ENCODE measurements at regions not wholly inside any gene's neighbourhood (a gene's known extent, or its start where the extent isn't known, plus 50 kb on each side); places are given as distances from the start of the nearest gene placed in this dataset.
"Not testable (repeated sequence)": the region's sequence is repeated elsewhere in the genome, so short reads cannot be mapped to it uniquely, and the experiment has no call there.

DNA sequence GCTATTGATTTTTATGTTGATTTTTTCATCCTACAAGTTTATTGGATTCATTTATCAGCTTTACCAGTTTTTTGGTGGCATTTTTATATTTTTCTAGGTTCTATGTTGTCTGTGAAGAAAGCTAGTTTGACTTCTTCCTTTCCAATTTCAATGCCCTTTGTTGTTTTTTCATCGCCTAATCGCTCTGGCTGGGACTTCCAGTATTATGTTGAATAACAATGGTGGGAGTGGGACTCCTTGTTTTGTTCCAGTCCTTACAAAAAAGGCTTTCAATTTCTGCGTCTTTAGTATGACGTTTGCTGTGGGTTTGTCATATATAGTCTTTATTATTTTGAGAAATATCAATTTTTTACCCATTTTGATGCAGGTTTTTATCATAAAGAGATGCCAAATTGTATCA is 175.6 kb upstream of the CCNH start:
- DNase-seq = no peak

DNA sequence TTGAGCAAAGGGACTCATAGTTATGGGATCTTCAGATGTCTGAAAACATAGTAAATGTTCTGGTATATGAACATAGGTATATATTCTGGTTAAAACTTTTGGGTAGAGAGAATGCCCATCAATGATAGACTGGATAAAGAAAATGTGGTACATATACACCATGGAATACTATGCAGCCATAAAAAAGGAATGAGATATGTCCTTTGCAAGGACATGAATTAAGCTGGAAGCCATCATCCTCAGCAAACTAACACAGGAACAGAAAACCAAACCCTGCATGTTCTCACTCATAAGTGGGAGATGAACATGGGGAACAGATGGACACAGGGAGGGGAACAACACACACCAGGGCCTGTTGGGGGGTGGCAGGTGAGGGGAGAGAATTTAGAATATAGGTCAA is 171.0 kb upstream of the CCNH start:
- not testable (repeated sequence) for DNase-seq

DNA sequence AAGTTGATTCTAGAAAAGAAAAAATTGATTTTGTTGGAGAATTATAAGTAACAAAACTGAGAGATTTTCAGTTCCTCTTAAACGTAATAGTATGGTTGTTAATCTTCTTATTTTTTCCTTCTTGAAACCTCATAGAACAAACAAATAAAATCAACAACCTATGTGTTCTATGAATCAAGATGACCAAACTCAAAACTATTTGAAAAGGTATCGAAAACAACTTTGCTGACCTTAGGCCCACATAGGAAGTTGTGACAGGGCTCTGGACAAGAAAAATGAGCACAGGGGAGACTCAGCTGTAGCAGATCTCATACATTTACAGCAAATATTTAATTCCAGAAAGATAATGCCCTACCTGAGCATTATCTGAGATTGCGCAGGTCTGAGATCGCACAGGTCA is 169.4 kb upstream of the CCNH start:
- DNase-seq = no peak

DNA sequence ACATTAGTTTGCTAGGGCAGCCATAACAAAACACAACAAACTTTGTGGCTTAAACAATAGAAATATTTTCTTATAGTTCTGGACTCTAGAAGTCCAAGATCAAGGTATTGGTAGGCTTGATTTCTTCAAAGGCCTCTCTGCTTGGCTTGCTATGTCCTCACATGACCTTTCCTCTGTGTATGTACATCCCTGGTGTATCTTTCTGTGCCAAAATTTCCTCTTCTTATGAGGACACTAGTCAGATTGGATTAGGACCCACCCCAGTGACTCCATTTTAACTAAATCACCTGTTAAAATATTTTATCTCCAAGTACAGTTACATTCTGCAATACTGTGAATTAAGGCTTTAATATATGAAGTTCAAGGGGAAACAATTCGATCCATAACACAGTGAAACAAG is 168.9 kb upstream of the CCNH start:
- no peak for DNase-seq

DNA sequence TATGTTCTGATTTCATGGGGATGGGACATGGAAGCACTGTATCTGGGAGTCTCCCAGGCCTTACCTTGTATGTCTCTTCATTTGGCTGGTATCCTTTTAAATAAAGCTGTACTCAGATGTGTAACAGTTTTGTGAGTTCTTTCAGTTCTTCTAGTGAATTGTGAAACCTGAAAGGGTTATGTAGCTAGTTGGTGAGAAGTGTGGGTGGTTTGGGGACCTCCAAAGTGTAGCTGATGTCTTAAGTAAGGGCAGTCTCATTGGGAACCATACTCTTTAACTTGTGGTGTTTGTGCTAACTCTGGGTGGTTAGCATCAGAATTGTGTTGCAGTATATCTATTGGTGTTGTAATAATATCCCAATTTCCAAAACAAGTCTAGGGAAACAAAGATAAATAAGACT is 166.9 kb upstream of the CCNH start:
- no peak for DNase-seq

DNA sequence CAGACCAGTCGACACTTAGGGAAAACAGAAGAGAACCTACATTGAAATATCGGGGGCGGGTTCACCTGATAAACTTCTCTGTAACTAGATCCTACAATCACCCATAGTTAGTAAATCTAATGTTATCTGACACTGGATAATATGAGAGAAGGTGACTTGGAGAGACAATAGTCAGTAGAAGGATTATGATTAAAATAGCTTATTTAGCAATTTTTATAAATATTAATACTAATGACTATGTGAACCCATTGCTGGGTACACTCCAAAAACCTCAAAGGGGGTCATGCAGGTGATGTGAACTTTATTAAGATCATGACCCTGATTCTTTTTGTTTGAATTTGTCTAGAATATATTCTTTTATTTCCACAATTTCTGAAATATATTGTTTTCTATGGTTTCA is 164.1 kb upstream of the CCNH start:
- DNase-seq = no peak

DNA sequence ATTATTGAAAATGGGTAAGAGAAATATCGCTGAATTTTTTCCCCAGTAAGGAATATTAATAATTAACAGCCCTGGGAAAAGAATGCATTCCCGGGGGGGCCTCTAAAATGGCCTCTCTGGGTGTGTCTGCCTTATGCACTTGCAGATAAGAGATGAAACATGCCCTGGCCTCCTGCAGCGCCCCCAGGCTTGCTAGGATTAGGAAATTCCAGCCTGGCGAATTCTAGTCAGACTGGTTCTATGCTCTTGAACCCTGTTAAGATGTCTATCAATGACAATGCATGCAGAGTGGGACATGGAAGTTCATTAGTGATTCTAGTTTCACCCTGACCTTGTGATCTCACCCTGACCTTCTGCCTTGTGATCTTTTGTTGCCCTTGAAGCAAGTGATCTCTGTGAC is 163.6 kb upstream of the CCNH start:
- DNase-seq = not testable (repeated sequence)

DNA sequence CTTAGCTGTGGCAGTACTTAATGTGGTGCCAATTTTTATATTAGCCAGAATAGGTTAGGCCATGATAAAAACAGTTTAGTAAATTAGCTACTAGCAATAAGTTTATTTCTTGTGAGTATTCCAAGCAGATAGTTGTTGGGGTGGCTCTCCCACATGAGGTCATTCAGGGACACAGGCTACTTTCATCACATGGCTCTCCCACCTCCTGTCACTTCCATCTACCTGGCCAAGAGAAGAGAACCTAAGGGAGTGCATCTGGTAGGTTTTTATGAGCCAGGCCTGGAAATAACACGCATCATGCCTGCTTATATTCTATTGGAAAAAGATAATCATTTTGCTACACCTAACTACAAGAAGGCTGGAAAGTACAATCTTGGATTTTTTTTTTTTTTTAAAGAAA is 161.4 kb upstream of the CCNH start:
- DNase-seq = no peak

DNA sequence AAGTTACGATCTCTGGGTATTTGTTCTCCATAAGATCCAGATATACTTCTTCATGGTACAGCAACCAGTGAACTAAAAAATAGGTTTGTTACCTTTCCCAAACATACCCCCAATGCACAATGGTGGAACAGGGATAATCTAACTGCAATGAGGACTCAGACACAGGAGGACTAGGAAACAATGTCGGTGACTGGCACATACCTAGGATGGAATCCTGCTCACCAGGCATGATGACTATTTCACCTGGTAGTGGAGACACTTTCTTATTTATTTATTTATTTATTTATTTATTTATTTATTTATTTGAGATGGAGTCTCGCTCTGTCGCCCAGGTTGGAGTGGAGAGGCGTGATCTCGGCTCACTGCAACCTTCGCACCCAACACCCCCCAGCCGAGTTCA is 159.9 kb upstream of the CCNH start:
- no peak for DNase-seq

DNA sequence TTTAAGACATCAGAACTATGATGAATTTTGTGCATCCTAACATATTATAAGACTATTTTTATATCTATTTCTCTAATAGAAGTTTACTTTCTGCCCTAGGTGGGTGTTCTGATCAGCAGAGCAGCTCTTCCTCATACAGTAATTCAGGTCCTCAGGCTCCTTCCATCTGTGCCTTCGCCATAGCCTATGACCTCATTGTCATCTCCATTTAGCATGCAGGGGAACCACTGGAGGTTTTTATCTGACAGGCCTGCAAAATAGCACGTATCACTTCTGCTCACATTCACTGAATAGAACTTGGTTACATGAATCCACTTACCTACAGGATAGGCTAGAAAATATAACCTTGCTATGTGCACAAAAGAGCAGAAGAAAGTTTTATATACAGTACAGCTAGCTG is 159.4 kb upstream of the CCNH start:
- DNase-seq = no peak

DNA sequence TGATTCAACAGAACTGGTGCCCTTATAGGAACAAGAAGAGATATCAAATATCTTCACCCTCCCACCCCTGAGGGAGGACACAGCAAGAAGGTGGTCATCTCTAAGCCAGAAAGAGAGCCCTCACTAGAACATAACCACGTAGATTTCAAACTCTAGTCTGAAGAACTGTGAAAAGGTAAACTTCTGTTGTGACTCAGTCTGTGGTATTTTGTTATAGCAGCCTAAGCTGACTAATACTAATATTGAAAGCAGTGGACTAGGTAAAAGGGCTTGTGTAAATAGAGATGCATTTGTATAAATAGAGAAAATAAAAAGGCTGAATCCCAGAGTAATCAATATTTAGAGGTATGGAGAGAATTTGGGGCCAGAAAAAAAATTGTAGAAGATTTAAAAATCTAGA is 157.6 kb upstream of the CCNH start:
- no peak for DNase-seq

DNA sequence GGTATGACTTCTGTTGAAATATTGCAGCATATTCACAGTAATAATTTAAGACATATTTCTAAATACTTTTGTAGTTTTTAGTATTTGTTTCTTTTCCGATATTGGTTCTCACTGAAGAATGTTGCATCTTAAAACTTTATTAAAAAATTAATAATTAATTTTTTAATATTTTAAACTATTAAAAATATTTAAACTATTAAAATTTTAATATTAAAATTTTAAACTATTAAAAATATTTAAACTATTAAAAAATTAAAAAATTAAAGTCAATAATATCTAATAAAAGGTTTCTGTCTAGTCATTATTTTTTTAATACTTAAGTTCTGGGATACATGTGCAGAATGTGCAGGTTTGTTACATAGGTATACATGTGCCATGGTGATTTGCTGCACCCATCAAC is 149.3 kb upstream of the CCNH start:
- no peak for DNase-seq

DNA sequence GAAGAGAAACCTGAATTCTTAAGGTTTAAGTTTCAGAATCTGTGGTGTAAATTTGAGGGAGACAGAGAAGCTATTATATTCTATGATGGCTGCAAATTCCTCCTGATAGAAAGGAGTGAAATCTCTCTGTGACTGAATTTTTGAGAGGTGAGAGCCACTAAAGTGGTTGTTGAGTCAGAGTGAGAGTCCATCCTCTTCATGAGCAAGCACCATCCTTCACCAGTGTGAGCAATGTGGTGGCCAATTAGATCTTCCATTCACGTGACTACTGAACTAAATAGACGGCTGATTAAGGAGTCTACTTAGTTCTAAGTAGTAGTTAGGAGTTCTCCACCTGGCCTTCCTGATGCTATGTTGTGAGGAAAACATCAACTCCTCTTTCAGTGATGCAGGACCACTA is 147.8 kb upstream of the CCNH start:
- no peak for DNase-seq

DNA sequence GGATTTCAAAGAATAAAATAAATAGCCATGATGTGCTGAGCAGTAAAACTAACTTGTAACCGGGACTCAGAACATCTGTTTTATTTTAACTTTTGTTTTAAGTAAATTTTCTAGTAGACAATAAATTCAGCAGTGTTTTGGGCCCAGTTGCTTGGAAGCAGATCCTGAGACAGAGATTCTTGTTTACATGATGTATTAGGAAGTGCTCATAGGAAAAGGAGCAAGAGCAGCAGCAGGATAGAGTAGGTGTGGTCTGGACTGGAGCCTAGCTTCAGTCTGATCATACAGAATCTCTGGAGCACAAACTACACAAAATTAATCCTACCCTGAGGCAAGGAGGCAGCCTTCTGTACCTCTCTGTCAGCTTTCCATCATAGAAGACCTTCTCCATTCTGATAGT is 139.2 kb upstream of the CCNH start:
- DNase-seq = no peak

DNA sequence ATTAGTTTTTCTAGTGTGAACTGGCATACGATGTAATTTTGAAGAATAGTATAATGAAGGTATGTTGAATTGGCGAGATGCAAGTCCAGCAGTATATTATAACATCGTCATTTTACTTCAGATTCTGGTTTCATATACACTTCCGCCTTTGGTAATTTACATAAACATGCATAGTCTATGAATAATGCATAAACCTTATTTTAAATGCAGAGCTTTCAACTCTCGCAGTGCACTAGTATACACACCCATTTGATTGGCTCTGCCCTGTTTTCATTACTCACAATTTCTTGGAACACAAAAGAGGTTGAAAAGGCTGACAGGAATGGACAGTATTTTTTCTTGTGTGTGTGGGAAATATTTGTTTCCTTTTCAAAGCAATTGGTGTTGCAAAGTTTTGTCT is 128.9 kb upstream of the CCNH start:
- DNase-seq = no peak

DNA sequence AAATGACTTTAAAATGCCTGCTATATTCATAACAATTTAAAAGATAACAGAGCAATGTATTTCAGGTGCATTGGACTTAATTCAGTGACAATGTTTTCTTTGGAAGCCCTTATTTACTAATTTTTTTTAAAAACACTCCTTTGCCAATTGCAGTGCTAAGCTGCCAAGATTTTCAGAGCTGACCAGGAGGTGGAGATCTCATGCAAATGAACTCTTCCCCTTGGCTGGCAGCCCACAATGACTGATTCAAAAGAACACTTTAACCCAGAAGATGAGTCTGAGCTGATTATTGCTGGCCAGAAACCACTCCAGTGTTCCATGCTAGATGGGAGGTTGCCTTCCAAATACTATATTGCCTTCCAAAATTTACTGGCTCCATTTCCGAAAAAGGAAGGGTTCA is 128.3 kb upstream of the CCNH start:
- DNase-seq = peak; percentile 66

DNA sequence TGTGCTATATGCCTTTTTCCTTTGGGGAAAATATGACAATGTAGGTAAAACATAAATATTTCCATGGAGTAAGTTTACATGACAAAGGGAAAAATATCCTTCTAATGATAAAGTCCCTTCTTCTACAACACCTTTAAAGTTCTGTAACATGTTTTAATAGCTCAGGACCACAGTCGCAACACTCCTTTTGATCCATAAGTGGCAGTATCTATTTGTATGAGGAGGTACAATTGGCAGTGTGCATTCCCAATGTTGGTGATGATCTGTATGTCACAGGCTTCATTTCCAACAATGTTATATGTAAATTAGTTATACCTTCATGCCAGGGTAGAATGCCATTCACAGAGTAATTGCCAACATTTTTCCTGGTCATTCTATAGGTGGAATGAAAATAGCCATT is 127.1 kb upstream of the CCNH start:
- DNase-seq = no peak

DNA sequence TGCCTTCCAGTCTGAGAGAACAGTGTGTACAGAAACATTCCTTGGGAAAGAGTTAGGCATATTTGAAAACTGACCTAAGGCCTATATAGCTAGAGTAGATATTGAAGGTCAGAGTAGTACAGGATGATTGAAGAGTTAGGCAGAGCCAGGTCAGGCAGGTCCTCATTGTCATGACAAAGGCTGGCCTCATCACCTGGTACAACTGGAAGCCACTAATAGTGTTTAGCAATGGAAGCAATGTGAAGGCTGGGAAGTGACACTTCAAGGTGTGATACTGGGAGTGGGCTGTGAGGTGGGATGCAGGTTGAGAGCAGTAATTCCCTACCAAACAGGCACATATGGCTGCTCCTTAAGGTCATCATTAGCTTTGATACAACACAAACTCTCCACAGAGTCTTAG is 123.6 kb upstream of the CCNH start:
- DNase-seq = no peak

DNA sequence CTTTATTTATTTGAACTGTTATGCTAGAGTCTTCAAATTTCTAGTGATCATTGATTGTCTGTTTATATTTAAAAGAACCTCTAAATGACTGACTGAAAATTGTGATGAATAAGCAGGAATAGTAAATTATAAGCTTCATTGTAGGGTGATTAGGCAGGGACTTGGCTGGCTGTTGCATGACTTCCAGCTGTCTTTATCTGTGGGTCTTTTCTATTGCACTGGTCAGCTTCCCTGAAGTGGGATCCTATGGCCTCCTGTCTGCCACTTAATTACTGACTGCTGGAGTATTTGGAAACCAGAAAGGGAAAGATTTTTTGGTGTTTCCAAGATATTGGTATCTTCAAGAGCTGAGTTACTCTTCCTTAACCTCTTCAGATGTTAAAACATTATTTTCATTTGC is 123.0 kb upstream of the CCNH start:
- no peak for DNase-seq

DNA sequence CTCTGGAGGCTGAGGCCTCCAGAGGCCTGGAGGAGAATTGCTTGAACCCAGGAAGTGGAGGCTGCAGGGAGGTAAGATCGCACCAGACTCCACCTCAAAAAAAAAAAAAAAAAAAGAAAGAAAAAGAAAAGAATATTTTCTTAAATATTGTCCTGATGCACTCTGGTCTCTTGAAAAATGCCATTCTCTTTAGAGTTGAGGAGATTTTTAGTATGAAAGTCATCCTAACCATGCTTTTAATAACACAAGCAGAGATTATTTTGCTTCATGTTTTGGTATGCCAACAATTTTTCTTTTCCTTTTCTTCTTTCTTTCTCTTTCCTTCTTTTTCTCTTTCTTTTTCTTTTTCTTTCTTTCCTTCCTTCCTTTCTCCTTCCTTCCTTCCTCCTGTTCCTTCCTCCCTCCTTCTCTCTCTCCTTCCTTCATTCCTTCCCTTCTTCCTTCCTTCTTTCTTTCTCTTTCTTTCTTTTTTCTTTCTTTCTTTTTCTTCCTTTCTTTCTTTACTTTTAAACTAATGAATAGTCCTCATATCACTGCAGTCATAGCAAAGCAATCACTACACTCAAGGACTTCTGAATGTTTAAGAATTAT is 116.9 kb upstream of the CCNH start:
- DNase-seq = no peak

DNA sequence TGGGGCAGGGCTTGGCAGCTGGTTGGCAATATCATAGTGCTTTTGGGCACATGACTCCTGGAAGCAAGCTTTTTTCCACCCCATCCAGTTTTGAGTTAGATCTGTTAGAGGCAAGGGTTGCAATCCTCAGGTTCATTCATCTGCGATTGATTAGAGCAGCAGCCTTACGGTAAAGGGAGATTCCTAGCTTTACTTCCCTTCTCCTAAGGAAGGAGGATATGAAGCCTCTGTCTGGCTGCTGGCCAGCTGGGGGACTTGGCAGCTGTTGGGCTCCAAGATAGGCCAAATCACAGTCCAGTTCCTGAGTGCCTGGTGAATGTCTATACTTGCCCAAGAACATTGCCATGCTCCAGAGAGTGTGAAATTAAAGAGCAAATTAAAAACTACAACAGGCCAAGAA is 113.4 kb upstream of the CCNH start:
- DNase-seq = no peak

DNA sequence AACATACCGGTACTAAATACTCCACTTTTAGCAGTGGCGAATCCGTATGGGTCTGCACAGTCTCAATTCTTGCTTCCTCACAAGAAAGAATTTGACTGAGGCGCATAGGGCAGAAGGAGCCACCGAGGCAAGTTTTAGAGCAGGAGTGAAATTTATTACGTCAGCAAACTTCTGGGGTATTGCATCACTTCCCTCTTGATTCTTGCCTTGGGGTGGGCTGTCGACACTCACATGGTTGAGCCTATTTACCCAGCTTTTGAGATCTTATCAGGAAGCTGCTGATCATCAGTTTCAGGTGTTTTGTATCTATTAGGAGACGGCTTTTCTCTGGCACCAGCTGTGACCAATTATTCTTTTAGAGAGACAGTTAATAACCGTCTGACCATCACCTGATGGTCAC is 111.5 kb upstream of the CCNH start:
- DNase-seq = no peak

DNA sequence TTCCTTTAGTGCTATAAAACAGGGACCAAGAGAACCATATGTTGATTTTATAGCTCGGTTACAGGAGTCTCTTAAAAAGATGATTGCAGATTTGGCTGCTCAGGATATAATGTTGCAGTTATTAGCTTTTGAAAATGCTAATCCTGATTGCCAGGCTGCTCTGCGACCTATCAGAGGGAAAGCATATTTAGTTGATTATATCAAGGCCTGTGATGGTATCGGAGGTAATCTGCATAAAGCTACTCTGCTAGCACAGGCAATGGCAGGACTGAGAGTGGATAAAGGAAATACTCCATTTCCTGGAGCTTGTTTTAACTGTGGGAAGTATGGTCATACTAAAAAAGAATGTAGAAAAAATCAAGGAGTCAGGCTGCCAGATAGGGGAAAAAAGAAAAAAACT is 99.0 kb upstream of the CCNH start:
- DNase-seq = not testable (repeated sequence)

DNA sequence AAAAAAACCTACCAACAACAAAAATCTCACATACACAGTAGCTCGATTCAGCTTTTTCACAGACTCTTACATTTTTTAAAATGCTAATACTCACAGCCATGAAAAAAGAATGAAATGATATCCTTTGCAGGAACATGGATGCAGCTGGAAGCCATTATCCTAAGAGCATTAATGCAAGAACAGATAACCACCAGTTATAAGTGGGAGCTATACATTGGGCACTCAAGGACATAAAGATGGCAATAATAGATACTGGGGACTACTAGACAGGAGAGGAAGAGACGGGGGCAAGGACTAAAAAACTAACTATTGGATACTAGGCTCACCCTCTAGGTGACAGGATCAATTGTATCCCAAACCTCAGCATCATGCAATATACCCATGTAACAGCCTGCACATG is 90.3 kb upstream of the CCNH start:
- DNase-seq = no peak

DNA sequence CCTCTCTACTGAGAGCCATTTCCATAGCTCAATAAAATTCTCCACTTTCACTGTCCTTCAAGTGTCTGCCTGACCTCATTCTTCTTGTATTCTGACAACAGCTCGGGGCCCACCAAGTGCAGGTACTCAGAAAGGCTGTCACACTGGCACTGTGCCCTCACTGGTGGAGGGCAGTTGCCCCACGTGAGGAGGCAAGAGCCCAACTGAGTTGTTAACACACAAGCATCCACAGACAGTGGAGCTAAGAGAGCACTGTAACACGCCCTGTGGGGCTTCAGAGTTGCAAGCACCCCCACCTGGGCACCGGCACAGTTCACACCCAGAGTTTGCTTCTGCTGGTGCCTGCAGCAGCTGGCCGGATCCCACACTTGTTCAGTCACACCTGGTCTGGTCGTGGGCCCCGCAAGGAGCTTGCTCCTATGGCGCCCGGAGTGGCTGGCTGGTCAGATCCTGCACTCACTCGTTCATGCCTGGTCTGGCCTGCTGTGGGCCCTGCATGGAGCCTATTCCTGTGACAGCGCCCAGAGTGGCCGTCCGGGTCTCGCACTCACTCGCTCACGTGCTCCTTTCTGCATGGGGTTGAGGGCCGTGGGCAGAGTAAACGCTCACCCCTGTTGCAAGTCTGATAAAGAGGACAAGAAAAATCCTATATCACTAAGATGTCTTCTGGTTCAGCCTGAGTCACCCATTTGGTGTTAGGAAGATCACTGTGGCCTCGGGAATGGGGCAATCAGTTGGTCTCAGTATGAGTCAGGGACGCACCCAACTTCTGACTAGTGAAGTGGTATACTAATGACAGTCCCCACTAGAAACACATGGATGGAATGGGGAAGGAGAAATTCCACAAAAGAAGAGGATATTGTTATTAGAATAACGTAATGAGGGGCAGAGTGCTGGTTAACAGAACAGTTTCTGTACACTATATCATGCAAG is 87.0 kb upstream of the CCNH start:
- no peak for DNase-seq

Data from NCI-H1048 (cell line).